ENCODE measurements at regions not wholly inside any gene's neighbourhood (a gene's known extent, or its start where the extent isn't known, plus 50 kb on each side); places are given as distances from the start of the nearest gene placed in this dataset.

- TF ChIP-seq GATA2 (IDR thresholded peaks at IDR 0.05; ENCODE audit: low read depth, low read length) (no peak), GATA3 (IDR thresholded peaks at IDR 0.05; ENCODE audit: low read depth, low read length) (no peak)
These were observed 503.6 kb upstream of the TUSC1 start for GRCh38 chr9:26181836-26182235.
